Breast epithelium (tissue), 4 donors: ENCODE measurements at regions not wholly inside any gene's neighbourhood (a gene's known extent, or its start where the extent isn't known, plus 50 kb on each side); places are given as distances from the start of the nearest gene placed in this dataset.

ENCODE experiments used
- DNase-seq, 2 donors: peaks; one replicate each; pipeline ENCODE4 v3.0.0-alpha.2; 2019; ENCODE audit warnings: low spot score in 2 of 2
- H3K27ac ChIP-seq, 2 donors: fragments of 200-600 bp; sonication (generic) in 1 of 2; one replicate each; pipeline ENCODE4 v1.5.1; 2016 to 2019; ENCODE audit warnings: mild to moderate bottlenecking in 1 of 2
- H3K27me3 ChIP-seq, 2 donors: fragments of 200-600 bp; sonication (generic) in 1 of 2; one replicate each; pipeline versions ENCODE4 v1.5.1 to v1.6.0; 2017 to 2019; ENCODE audit warnings: control low read depth in 1 of 2, mild to moderate bottlenecking in 1 of 2
- H3K36me3 ChIP-seq: fragments of 200-600 bp; one replicate; pipeline ENCODE4 v1.5.1; 2019
- H3K4me1 ChIP-seq, 2 donors: fragments of 200-600 bp; sonication (generic); one replicate each; pipeline ENCODE4 v1.5.1; 2016 to 2019; ENCODE audit warnings: control low read depth in 1 of 2
- H3K4me3 ChIP-seq, 3 donors: fragments of 200-600 bp; sonication (generic); 1 replicate in 2 of 3; 2 replicates in 1 of 3; pipeline ENCODE4 v1.5.1; 2016 to 2019; ENCODE audit warnings: mild to moderate bottlenecking in 3 of 3, moderate library complexity in 2 of 3
- H3K9me3 ChIP-seq, 2 donors: fragments of 200-600 bp; sonication (generic) in 1 of 2; one replicate each; pipeline ENCODE4 v1.5.1; 2016 to 2019; ENCODE audit warnings: control low read depth in 1 of 2
- CTCF ChIP-seq, 3 donors: fragments of 450-650 bp; IDR thresholded peaks; one replicate each; pipeline ENCODE4 v1.5.1; 2016 to 2017; ENCODE audit warnings: antibody characterized with exemption in 3 of 3, mild to moderate bottlenecking in 3 of 3, moderate library complexity in 3 of 3
- POLR2A ChIP-seq: fragments of 450-650 bp; IDR thresholded peaks from one replicate; pipeline ENCODE4 v1.6.1; 2016; ENCODE audit warnings: antibody characterized with exemption, mild to moderate bottlenecking, moderate library complexity
- POLR2AphosphoS5 ChIP-seq, 3 donors: sonication (generic); formaldehyde crosslinking; IDR thresholded peaks; one replicate each; pipeline ENCODE4 v1.6.1; 2017; ENCODE audit warnings: antibody characterized with exemption in 3 of 3
- intact Hi-C: fragments of 100-400 bp; cut with DNase I; formaldehyde crosslinking; loops from one replicate; pipeline ENCODE4 v1.15.1; 2023; ENCODE audit warnings: low total_unique reads

GRCh38 chr2:120791243-120791961 is 55.7 kb downstream of the GLI2 start:
- no peaks in the 10 kb centered on the region for H3K4me1 ChIP-seq
- no peak overlapping the region for H3K27ac ChIP-seq
- TF ChIP-seq POLR2AphosphoS5 (IDR thresholded peaks at IDR 0.05): no peak
- no peak for TF ChIP-seq CTCF (IDR thresholded peaks at IDR 0.05)
- no peak for TF ChIP-seq POLR2A
- no peaks in the 10 kb centered on the region for H3K36me3 ChIP-seq
- intact Hi-C loops: no loop called here
- no peaks in the 10 kb centered on the region for H3K27me3 ChIP-seq
- no peak overlapping the region for H3K4me3 ChIP-seq
- no peak for DNase-seq
- H3K9me3 ChIP-seq: no peaks in the 10 kb centered on the region

GRCh38 chr2:120791962-120792297 is 56.3 kb downstream of the GLI2 start:
- no peaks in the 10 kb centered on the region for H3K27me3 ChIP-seq
- intact Hi-C loops: no loop called here
- no peaks in the 10 kb centered on the region for H3K4me1 ChIP-seq
- H3K4me3 ChIP-seq: no peak overlapping the region
- no peak for DNase-seq
- H3K27ac ChIP-seq: no peak overlapping the region
- H3K36me3 ChIP-seq: no peaks in the 10 kb centered on the region
- TF ChIP-seq POLR2A (no peak), CTCF (IDR thresholded peaks at IDR 0.05) (no peak), POLR2AphosphoS5 (IDR thresholded peaks at IDR 0.05) (no peak)
- H3K9me3 ChIP-seq: no peaks in the 10 kb centered on the region

GRCh38 chr2:120793682-120794403 is 58.2 kb downstream of the GLI2 start:
- H3K27ac ChIP-seq: no peak overlapping the region
- DNase-seq: no peak

GRCh38 chr2:120794716-120795115 is 59.0 kb downstream of the GLI2 start:
- H3K36me3 ChIP-seq: no peaks in the 10 kb centered on the region
- H3K27ac ChIP-seq: no peak overlapping the region
- intact Hi-C loops: loop anchor here (5.0 kb wide), 1 partner anchor 1087 kb away; no protein-coding TSS in a partner anchor
- H3K4me3 ChIP-seq: no peak overlapping the region
- no peaks in the 10 kb centered on the region for H3K4me1 ChIP-seq
- TF ChIP-seq CTCF (IDR thresholded peaks at IDR 0.05) (no peak), POLR2AphosphoS5 (IDR thresholded peaks at IDR 0.05) (no peak)
- no peak for DNase-seq
- H3K9me3 ChIP-seq: no peaks in the 10 kb centered on the region
- no peaks in the 10 kb centered on the region for H3K27me3 ChIP-seq

More at GRCh38 chr2:120793682-120794403, 58.2 kb downstream of the GLI2 start:
- no peaks in the 10 kb centered on the region for H3K36me3 ChIP-seq
- TF ChIP-seq CTCF (IDR thresholded peaks at IDR 0.05): no peak
- no peak for TF ChIP-seq POLR2AphosphoS5 (IDR thresholded peaks at IDR 0.05)
- no peak for TF ChIP-seq POLR2A
- no peaks in the 10 kb centered on the region for H3K9me3 ChIP-seq
- no peak overlapping the region for H3K4me3 ChIP-seq
- H3K27me3 ChIP-seq: no peaks in the 10 kb centered on the region
- no peaks in the 10 kb centered on the region for H3K4me1 ChIP-seq
- intact Hi-C loops: no loop called here

- no peak for TF ChIP-seq CTCF (IDR thresholded peaks at IDR 0.05)
- Histone ChIP-seq H3K4me3 (no peak overlapping the region), H3K4me1 (no peaks in the 10 kb centered on the region), H3K36me3 (no peaks in the 10 kb centered on the region), H3K27ac (no peak overlapping the region), H3K27me3 (no peaks in the 10 kb centered on the region), H3K9me3 (no peaks in the 10 kb centered on the region)
- intact Hi-C loops: loop anchor here (5.0 kb wide), 1 partner anchor 1089 kb away; no protein-coding TSS in a partner anchor
- DNase-seq: no peak
Observed at GRCh38 chr2:120796094-120796493, 60.4 kb downstream of the GLI2 start.
